ENCODE measurements at regions not wholly inside any gene's neighbourhood (a gene's known extent, or its start where the extent isn't known, plus 50 kb on each side); places are given as distances from the start of the nearest gene placed in this dataset.

GRCh38 chr7:52243685-52244084, 791.7 kb upstream of the POM121L12 start:
- TF ChIP-seq CTCF (conservative IDR thresholded peaks at IDR 0.05) (no peak), EZH2 (IDR thresholded peaks at IDR 0.05; ENCODE audit: low read depth) (no peak)
